ENCODE measurements at regions not wholly inside any gene's neighbourhood (a gene's known extent, or its start where the extent isn't known, plus 50 kb on each side); places are given as distances from the start of the nearest gene placed in this dataset.

DNA sequence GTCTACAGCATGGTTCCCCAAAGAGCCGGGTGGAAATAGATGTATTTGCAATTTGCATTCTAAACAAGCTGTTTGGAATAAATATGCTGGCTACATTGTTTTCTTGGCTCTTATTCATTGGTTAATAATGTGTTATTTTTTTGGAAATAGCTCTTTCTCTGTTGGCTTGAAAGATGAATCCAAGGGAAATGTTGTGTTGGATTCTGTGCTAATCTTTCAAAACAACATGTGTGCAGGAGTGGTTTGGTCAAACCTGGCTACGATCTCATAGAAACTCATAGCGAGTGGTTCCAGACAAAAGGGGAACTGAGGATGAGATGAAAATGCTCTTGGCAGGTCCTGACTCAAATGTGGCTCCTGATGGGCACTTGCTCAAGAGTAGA is 63.7 kb upstream of the CXCL14 start:
- TF ChIP-seq CSDC2 (CRISPR knock-in tag; IDR thresholded peaks at IDR 0.05) (no peak), ZFP3 (CRISPR knock-in tag; IDR thresholded peaks at IDR 0.05) (no peak), TOX (CRISPR knock-in tag; IDR thresholded peaks at IDR 0.05; ENCODE audit: borderline replicate concordance) (no peak), ZNF565 (CRISPR knock-in tag; conservative IDR thresholded peaks at IDR 0.05; ENCODE audit: low read depth) (no peak), ZFP30 (CRISPR knock-in tag; IDR thresholded peaks at IDR 0.05) (no peak), ARNTL (CRISPR knock-in tag; IDR thresholded peaks at IDR 0.05; ENCODE audit: borderline replicate concordance, low read depth) (no peak), TCF4 (CRISPR knock-in tag; IDR thresholded peaks at IDR 0.05; ENCODE audit: borderline replicate concordance) (no peak), RARB (CRISPR knock-in tag; IDR thresholded peaks at IDR 0.05) (no peak)
- TF ChIP-seq, protein P1, sequence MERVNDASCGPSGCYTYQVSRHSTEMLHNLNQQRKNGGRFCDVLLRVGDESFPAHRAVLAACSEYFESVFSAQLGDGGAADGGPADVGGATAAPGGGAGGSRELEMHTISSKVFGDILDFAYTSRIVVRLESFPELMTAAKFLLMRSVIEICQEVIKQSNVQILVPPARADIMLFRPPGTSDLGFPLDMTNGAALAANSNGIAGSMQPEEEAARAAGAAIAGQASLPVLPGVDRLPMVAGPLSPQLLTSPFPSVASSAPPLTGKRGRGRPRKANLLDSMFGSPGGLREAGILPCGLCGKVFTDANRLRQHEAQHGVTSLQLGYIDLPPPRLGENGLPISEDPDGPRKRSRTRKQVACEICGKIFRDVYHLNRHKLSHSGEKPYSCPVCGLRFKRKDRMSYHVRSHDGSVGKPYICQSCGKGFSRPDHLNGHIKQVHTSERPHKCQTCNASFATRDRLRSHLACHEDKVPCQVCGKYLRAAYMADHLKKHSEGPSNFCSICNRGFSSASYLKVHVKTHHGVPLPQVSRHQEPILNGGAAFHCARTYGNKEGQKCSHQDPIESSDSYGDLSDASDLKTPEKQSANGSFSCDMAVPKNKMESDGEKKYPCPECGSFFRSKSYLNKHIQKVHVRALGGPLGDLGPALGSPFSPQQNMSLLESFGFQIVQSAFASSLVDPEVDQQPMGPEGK (CRISPR knock-in tag; IDR thresholded peaks at IDR 0.05; ENCODE audit: borderline replicate concordance), result no peak
- TF ChIP-seq, protein P2, sequence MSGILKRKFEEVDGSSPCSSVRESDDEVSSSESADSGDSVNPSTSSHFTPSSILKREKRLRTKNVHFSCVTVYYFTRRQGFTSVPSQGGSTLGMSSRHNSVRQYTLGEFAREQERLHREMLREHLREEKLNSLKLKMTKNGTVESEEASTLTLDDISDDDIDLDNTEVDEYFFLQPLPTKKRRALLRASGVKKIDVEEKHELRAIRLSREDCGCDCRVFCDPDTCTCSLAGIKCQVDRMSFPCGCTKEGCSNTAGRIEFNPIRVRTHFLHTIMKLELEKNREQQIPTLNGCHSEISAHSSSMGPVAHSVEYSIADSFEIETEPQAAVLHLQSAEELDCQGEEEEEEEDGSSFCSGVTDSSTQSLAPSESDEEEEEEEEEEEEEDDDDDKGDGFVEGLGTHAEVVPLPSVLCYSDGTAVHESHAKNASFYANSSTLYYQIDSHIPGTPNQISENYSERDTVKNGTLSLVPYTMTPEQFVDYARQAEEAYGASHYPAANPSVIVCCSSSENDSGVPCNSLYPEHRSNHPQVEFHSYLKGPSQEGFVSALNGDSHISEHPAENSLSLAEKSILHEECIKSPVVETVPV (CRISPR knock-in tag; IDR thresholded peaks at IDR 0.05), result no peak
- TF ChIP-seq, protein P3, sequence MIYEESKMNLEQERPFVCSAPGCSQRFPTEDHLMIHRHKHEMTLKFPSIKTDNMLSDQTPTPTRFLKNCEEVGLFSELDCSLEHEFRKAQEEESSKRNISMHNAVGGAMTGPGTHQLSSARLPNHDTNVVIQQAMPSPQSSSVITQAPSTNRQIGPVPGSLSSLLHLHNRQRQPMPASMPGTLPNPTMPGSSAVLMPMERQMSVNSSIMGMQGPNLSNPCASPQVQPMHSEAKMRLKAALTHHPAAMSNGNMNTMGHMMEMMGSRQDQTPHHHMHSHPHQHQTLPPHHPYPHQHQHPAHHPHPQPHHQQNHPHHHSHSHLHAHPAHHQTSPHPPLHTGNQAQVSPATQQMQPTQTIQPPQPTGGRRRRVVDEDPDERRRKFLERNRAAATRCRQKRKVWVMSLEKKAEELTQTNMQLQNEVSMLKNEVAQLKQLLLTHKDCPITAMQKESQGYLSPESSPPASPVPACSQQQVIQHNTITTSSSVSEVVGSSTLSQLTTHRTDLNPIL (CRISPR knock-in tag; IDR thresholded peaks at IDR 0.05; ENCODE audit: low read depth), result no peak

All from SK-N-SH treated with all-trans-retinoic acid at 6 μM for 48 hours (cell line).